ENCODE measurements at regions not wholly inside any gene's neighbourhood (a gene's known extent, or its start where the extent isn't known, plus 50 kb on each side); places are given as distances from the start of the nearest gene placed in this dataset.

DNA sequence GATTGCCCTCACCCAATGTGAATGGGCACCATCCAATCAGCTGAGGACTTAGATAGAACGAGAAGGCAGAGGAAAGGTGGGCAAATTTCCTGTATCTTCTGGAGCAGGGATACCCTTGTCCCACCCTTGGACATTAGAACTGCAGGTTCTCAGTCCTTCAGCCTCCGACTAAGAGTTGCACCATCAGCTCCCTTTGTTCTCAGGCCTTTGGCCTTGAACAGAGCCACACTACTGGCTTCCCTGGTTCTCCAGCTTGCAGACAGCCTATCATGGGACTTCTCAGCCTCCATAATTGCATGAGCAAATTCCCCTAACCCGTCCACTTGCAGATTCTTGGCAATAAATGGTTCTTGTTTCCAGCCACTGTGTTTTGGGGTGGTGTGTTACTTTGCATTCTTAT lies 102.4 kb downstream of the LSM3 start:
- no peak for DNase-seq
- H3K9me3 ChIP-seq = no peaks in the 10 kb centered on the region
- TF ChIP-seq CTCF (IDR thresholded peaks at IDR 0.05) (no peak), POLR2A (IDR thresholded peaks at IDR 0.05) (no peak)
- no peaks in the 10 kb centered on the region for H3K27me3 ChIP-seq
- H3K4me1 ChIP-seq = no peaks in the 10 kb centered on the region
- no peaks in the 10 kb centered on the region for H3K36me3 ChIP-seq
- no peak overlapping the region for H3K4me3 ChIP-seq (replicated peaks in 1 of 3)
- intact Hi-C loops (cut with DNase I) = no loop called here
- H3K27ac ChIP-seq = no peak overlapping the region
- WGBS, 2 donors = 82 to 84% methylated on average over 3 of the region's 3 CpGs

DNA sequence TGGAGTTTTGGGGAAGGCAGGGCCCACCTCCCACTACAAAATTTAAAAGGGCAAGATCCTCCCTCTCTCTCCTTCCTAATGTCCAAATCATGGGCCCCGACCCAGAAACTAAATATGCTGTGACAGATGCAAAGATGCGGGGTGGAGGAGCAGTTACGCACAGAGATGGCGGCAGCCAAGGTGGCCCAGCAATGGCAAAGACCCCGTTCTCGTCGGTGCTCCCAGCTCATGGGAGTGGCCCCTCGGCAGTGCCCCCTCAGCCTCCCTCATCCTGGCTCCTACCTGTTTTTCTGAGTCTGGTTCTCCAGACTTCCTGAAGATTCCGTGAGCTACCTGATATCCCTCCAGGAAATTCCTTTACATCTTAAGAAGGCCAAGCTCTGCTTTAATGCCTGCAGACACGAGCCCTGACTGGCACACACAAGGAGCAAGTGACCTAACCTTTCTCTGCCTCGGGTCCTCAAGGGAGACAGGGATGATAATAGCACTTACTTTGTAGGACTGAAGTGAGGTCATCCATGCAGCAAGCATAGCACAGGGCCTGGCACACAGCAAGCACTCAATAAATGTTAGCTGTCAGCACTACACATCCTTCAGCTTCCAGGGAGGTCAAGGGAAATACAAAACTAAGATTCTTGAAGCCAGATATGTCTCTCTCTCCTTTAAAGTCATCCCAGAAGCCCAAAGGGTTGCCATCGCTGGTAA lies 103.5 kb downstream of the LSM3 start:
- Histone ChIP-seq H3K4me3 (replicated peaks in 1 of 3) (no peak overlapping the region), H3K9me3 (no peaks in the 10 kb centered on the region), H3K27ac (no peak overlapping the region), H3K4me1 (no peaks in the 10 kb centered on the region), H3K27me3 (no peaks in the 10 kb centered on the region), H3K36me3 (no peaks in the 10 kb centered on the region)
- intact Hi-C loops (cut with DNase I) = no loop called here
- no peak for DNase-seq
- TF ChIP-seq CTCF (IDR thresholded peaks at IDR 0.05) (no peak), POLR2A (IDR thresholded peaks at IDR 0.05) (no peak)
- 89 to 91% methylated on average over 12 of the region's 12 CpGs for WGBS, 2 donors

DNA sequence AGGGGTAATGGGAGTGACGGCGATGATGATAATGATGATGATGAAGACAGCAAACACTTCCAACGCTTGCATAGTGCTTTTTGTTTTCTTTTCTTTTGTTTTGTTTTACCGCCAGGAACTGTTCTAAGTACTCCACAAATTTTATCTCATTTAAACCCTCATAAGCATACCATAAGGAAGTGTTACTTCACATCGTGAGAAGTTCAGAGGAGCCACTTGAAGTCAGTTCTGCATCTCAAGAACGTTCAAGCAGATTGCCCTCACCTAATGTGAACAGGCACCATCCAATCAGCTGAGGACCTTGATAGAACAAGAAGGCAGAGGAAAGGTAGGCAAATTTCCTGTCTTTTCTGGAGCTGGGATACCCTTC lies 104.1 kb downstream of the LSM3 start:
- Histone ChIP-seq H3K4me3 (replicated peaks in 1 of 3) (no peak overlapping the region), H3K36me3 (no peaks in the 10 kb centered on the region), H3K9me3 (no peaks in the 10 kb centered on the region), H3K27me3 (no peaks in the 10 kb centered on the region), H3K4me1 (no peaks in the 10 kb centered on the region), H3K27ac (no peak overlapping the region)
- intact Hi-C loops (cut with DNase I) = no loop called here
- TF ChIP-seq CTCF (IDR thresholded peaks at IDR 0.05) (no peak), POLR2A (IDR thresholded peaks at IDR 0.05) (no peak)
- no peak for DNase-seq
- 78 to 79% methylated on average over 6 of the region's 6 CpGs for WGBS, 2 donors

DNA sequence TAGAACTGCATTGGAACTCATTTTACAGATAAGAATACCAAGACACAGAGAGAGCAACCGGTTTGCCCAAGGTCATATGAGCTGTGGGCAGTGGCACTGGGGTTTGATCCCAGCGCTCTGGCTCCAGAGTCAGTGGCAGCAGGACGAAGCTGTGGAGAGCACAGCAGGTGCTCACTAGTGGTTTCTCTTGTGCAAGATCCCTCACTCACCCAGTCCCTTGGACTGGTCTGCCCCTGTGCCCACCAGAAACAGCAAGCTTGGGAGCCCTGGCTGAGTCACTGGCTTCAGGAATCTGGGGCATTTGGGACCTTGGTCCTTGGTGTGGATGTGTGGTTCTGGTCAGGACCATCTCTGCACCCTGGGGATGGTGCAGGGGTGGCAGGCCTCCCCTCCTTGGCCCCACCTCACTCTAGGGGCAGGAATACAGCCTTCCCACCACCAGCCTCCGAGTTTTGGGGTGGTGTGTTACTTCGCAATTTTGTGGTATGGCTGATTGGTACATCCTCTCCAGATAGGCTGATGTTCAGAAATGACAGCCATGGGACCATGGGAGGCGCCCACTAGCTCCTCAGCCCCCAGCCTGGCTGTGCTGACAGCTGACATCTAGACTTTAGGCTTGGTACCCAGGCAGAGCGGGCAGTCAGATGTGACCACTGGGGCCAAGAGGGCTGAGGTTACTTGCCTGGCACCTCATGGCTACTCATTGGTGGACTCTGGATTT lies 104.6 kb downstream of the LSM3 start:
- DNase-seq = no peak
- 92 to 93% methylated on average over 5 to 6 of the region's 7 CpGs for WGBS, 2 donors
- Histone ChIP-seq H3K27me3 (no peaks in the 10 kb centered on the region), H3K4me3 (replicated peaks in 1 of 3) (no peak overlapping the region), H3K9me3 (no peaks in the 10 kb centered on the region), H3K36me3 (no peaks in the 10 kb centered on the region), H3K4me1 (no peaks in the 10 kb centered on the region), H3K27ac (no peak overlapping the region)
- TF ChIP-seq POLR2A (IDR thresholded peaks at IDR 0.05) (no peak), CTCF (IDR thresholded peaks at IDR 0.05) (no peak)
- intact Hi-C loops (cut with DNase I) = no loop called here

- Histone ChIP-seq H3K9me3 (no peaks in the 10 kb centered on the region), H3K36me3 (no peaks in the 10 kb centered on the region), H3K27me3 (no peaks in the 10 kb centered on the region), H3K4me3 (replicated peaks in 1 of 3) (no peak overlapping the region), H3K27ac (no peak overlapping the region), H3K4me1 (no peaks in the 10 kb centered on the region)
- DNase-seq = no peak
- WGBS, 2 donors = 88 to 100% methylated on average over 4 of the region's 4 CpGs
- intact Hi-C loops (cut with DNase I) = no loop called here
- TF ChIP-seq POLR2A (IDR thresholded peaks at IDR 0.05) (no peak), CTCF (IDR thresholded peaks at IDR 0.05) (no peak)
These were observed 105.3 kb downstream of the LSM3 start for GRCh38 chr3:14283813-14284438.

Measured in thyroid gland (tissue), 4 donors.